Choroid plexus epithelial cell (primary cell): ENCODE measurements at regions not wholly inside any gene's neighbourhood (a gene's known extent, or its start where the extent isn't known, plus 50 kb on each side); places are given as distances from the start of the nearest gene placed in this dataset.

Experiments
- DNase-seq: peaks from one replicate; pipeline ENCODE4 v3.0.0-alpha.2; 2010; ENCODE audit warnings: low read depth
- H3K4me3 ChIP-seq: 2 replicates; pipeline ENCODE4 v1.5.1; 2011; ENCODE audit warnings: low read depth, mild to moderate bottlenecking, control low read depth, low read length, moderate library complexity
- CTCF ChIP-seq: conservative IDR thresholded peaks from 2 replicates; pipeline ENCODE4 v1.5.1; 2011; ENCODE audit warnings: low read depth, mild to moderate bottlenecking, control low read depth, inconsistent platforms, low read length, moderate library complexity

- no peak overlapping the region for H3K4me3 ChIP-seq
- TF ChIP-seq CTCF, result no peak
- no peak for DNase-seq
Measured at GRCh38 chr3:74436184-74436583, 178.3 kb downstream of the CNTN3 start.

- peak; percentile 10 for DNase-seq
- TF ChIP-seq CTCF, result no peak
- no peak overlapping the region for H3K4me3 ChIP-seq
Measured at GRCh38 chr3:74435631-74436030, 178.8 kb downstream of the CNTN3 start.

GRCh38 chr3:74434406-74434805 is 180.1 kb downstream of the CNTN3 start:
- no peak overlapping the region for H3K4me3 ChIP-seq
- no peak for DNase-seq
- no peak for TF ChIP-seq CTCF

- no peak overlapping the region for H3K4me3 ChIP-seq
- TF ChIP-seq CTCF, result no peak
- peak; percentile 54 for DNase-seq
Measured at GRCh38 chr3:74426571-74426970, 187.9 kb downstream of the CNTN3 start.

GRCh38 chr3:74423867-74424266 is 190.6 kb downstream of the CNTN3 start:
- no peak for TF ChIP-seq CTCF
- no peak for DNase-seq
- no peak overlapping the region for H3K4me3 ChIP-seq

- no peak for DNase-seq
- TF ChIP-seq CTCF, result no peak
Measured at GRCh38 chr3:74420538-74421124, 193.8 kb downstream of the CNTN3 start.

GRCh38 chr3:74415731-74416130 is 198.7 kb downstream of the CNTN3 start:
- no peak for TF ChIP-seq CTCF
- DNase-seq, result no peak
- H3K4me3 ChIP-seq, result no peak overlapping the region

More at GRCh38 chr3:74420538-74421124, 193.8 kb downstream of the CNTN3 start:
- H3K4me3 ChIP-seq, result no peak overlapping the region
